NT2/D1 (cell line): ENCODE measurements at regions not wholly inside any gene's neighbourhood (a gene's known extent, or its start where the extent isn't known, plus 50 kb on each side); places are given as distances from the start of the nearest gene placed in this dataset.

Experiments
- DNase-seq: peaks from one replicate; pipeline ENCODE4 v3.0.0-alpha.2; 2011; ENCODE audit warnings: low read depth, low spot score
- H3K27me3 ChIP-seq: 2 replicates; pipeline ENCODE4 v1.6.0; 2011; ENCODE audit warnings: mild to moderate bottlenecking; ENCODE audit not compliant: insufficient read length, insufficient read depth
- H3K36me3 ChIP-seq: 2 replicates; pipeline ENCODE4 v1.6.1; 2011; ENCODE audit warnings: mild to moderate bottlenecking, low read length, mixed read lengths; ENCODE audit not compliant: insufficient read depth, insufficient read length
- H3K4me1 ChIP-seq: 2 replicates; pipeline ENCODE4 v1.5.1; 2011; ENCODE audit not compliant: insufficient read depth, insufficient read length
- H3K4me3 ChIP-seq: 2 replicates; pipeline ENCODE4 v1.5.1; 2011; ENCODE audit warnings: low read depth; ENCODE audit not compliant: insufficient read length
- H3K9ac ChIP-seq: 2 replicates; pipeline ENCODE4 v1.6.0; 2011; ENCODE audit warnings: low read depth; ENCODE audit not compliant: insufficient read length
- H3K9me3 ChIP-seq: 2 replicates; pipeline ENCODE4 v1.5.1; 2011; ENCODE audit warnings: mild to moderate bottlenecking, low read length; ENCODE audit not compliant: insufficient read depth
- SUZ12 ChIP-seq: IDR thresholded peaks from 2 replicates; pipeline ENCODE4 v1.6.1; 2011; ENCODE audit not compliant: insufficient read length, insufficient read depth; ENCODE audit errors: extremely low read depth
- YY1 ChIP-seq: IDR thresholded peaks from 2 replicates; pipeline ENCODE4 v1.6.1; 2011; ENCODE audit not compliant: insufficient read length, insufficient read depth
- ZNF274 ChIP-seq: IDR thresholded peaks from 2 replicates; pipeline ENCODE4 v1.6.1; 2011; ENCODE audit warnings: mild to moderate bottlenecking, low read depth, low read length

DNA sequence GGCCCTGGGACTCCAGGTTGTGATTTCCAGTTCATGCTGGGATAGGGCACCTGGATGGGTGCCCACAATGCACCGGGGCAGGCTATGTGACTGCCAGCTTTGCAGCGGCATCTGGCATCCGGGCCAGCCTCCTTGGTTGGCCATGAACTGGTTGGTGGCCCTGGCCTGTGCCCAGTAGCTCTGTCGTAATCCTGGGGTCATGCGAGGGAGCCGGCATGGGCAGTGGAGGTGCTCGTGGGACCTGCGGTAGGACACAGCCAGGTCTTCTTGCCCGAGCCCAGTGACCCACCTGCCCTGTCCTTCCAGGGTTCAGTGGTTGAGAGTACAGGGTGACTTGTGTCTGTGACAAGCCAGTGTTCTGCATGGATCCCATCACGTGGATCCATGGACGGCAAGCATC lies 237.9 kb downstream of the SNRPN start:
- Histone ChIP-seq H3K36me3 (no peaks in the 10 kb centered on the region), H3K4me3 (no peak overlapping the region), H3K4me1 (no peaks in the 10 kb centered on the region), H3K27me3 (no peaks in the 10 kb centered on the region), H3K9ac (no peak overlapping the region), H3K9me3 (peaks cover 4% of the 10 kb centered on the region; the same call in 1 of the 2 replicates)
- TF ChIP-seq SUZ12, result no peak
- TF ChIP-seq YY1, result no peak
- TF ChIP-seq ZNF274, result no peak
- DNase-seq, result no peak

- no peak for TF ChIP-seq YY1
- TF ChIP-seq SUZ12, result no peak
- no peak for TF ChIP-seq ZNF274
- no peaks in the 10 kb centered on the region for H3K4me1 ChIP-seq
- no peaks in the 10 kb centered on the region for H3K36me3 ChIP-seq
- no peak overlapping the region for H3K4me3 ChIP-seq
- H3K27me3 ChIP-seq, result no peaks in the 10 kb centered on the region
- H3K9me3 ChIP-seq, result no peaks in the 10 kb centered on the region; the same call in 1 of the 2 replicates
- H3K9ac ChIP-seq, result no peak overlapping the region
- no peak for DNase-seq
Observed at GRCh38 chr15:25207369-25207768, 231.5 kb downstream of the UBE3A start.

- TF ChIP-seq YY1, result no peak
- TF ChIP-seq ZNF274, result no peak
- TF ChIP-seq SUZ12, result no peak
- no peaks in the 10 kb centered on the region for H3K27me3 ChIP-seq
- no peak overlapping the region for H3K9ac ChIP-seq
- DNase-seq, result no peak
- no peaks in the 10 kb centered on the region; the same call in 1 of the 2 replicates for H3K9me3 ChIP-seq
- no peak overlapping the region for H3K4me3 ChIP-seq
- H3K4me1 ChIP-seq, result no peaks in the 10 kb centered on the region
- H3K36me3 ChIP-seq, result no peaks in the 10 kb centered on the region
Observed at GRCh38 chr15:25208735-25209134, 230.1 kb downstream of the UBE3A start.

- TF ChIP-seq ZNF274 (no peak), SUZ12 (no peak), YY1 (no peak)
- Histone ChIP-seq H3K27me3 (no peaks in the 10 kb centered on the region), H3K36me3 (no peaks in the 10 kb centered on the region), H3K9me3 (no peaks in the 10 kb centered on the region), H3K4me1 (no peaks in the 10 kb centered on the region), H3K9ac (no peak overlapping the region), H3K4me3 (no peak overlapping the region)
- no peak for DNase-seq
Observed at GRCh38 chr15:25220834-25221233, 218.0 kb downstream of the UBE3A start.

DNA sequence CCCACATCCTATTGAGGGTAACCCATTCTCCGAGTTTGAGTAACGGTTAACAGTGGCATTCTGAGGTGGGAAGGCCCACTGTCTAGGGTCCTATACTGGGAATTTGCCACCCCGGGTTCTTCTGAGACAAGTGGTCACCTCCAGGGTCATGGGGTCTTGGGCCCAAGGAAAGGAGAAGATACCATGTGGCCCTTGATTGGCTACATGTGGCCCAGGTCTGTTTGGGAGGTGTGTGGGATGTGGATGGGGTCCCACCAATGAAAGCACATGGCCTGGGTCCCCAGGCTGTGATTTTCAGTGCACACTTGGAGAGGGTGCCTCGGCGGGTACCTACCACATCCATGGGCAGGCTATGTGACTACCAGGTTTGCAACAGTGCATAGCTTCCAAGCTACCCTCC lies 214.4 kb downstream of the UBE3A start:
- no peak for DNase-seq
- Histone ChIP-seq H3K36me3 (no peaks in the 10 kb centered on the region), H3K4me1 (no peaks in the 10 kb centered on the region), H3K4me3 (no peak overlapping the region), H3K9ac (no peak overlapping the region), H3K27me3 (no peaks in the 10 kb centered on the region), H3K9me3 (no peaks in the 10 kb centered on the region)
- TF ChIP-seq SUZ12, result no peak
- no peak for TF ChIP-seq YY1
- no peak for TF ChIP-seq ZNF274

DNA sequence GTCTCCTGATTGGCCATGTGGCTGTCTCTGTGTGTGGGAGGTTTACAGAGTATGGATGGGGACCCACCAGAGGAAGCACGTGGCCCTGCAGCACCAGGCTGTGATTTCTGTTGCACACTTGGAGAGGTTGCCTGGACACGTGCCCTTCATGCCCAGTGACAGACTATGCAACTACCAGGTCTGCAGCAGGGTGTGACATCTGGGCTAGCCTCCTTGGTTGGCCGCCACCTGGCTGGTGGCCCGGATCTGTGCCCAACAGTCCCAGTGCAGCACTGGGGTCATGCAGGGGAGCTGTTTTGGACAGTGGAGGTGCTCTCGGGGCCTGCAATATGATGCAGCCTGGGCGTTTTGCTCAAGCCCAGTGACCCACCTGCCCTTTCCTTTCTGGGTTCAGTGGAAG lies 212.5 kb downstream of the UBE3A start:
- H3K4me1 ChIP-seq, result no peaks in the 10 kb centered on the region
- TF ChIP-seq SUZ12 (no peak), YY1 (no peak), ZNF274 (no peak)
- H3K36me3 ChIP-seq, result no peaks in the 10 kb centered on the region
- H3K9me3 ChIP-seq, result no peaks in the 10 kb centered on the region
- no peak overlapping the region for H3K9ac ChIP-seq
- no peak overlapping the region for H3K4me3 ChIP-seq
- DNase-seq, result no peak
- H3K27me3 ChIP-seq, result no peaks in the 10 kb centered on the region

DNA sequence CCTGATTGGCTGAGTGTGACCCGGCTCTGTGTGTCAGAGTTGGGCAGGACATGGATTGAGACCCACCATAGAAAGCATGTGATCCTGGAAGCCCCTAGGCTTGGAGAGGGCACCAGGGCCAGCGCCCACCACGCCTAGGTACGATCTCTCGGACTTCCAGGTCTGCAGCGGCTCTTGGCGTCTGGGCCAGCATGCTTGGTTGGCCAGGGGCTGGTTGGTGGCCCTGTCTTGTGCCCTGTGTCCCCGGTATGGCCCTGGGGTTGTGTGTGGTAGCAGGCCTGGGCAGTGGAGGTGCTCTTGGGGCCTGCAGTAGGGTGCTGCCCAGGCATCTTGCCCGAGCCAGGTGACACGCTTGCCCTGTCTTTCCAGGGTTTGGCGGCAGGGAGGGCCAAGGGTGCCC lies 210.6 kb downstream of the UBE3A start:
- Histone ChIP-seq H3K9me3 (no peaks in the 10 kb centered on the region), H3K9ac (no peak overlapping the region), H3K4me3 (no peak overlapping the region), H3K27me3 (no peaks in the 10 kb centered on the region), H3K36me3 (no peaks in the 10 kb centered on the region), H3K4me1 (no peaks in the 10 kb centered on the region)
- no peak for TF ChIP-seq SUZ12
- no peak for TF ChIP-seq YY1
- no peak for TF ChIP-seq ZNF274
- DNase-seq, result no peak

- no peaks in the 10 kb centered on the region for H3K27me3 ChIP-seq
- H3K4me3 ChIP-seq, result no peak overlapping the region
- H3K4me1 ChIP-seq, result no peaks in the 10 kb centered on the region
- no peak for TF ChIP-seq SUZ12
- no peak for TF ChIP-seq YY1
- no peak for TF ChIP-seq ZNF274
- no peak for DNase-seq
- H3K9me3 ChIP-seq, result no peaks in the 10 kb centered on the region
- H3K9ac ChIP-seq, result no peak overlapping the region
- no peaks in the 10 kb centered on the region for H3K36me3 ChIP-seq
Observed at GRCh38 chr15:25230442-25230841, 208.4 kb downstream of the UBE3A start.
